ENCODE measurements at regions not wholly inside any gene's neighbourhood (a gene's known extent, or its start where the extent isn't known, plus 50 kb on each side); places are given as distances from the start of the nearest gene placed in this dataset.

DNA sequence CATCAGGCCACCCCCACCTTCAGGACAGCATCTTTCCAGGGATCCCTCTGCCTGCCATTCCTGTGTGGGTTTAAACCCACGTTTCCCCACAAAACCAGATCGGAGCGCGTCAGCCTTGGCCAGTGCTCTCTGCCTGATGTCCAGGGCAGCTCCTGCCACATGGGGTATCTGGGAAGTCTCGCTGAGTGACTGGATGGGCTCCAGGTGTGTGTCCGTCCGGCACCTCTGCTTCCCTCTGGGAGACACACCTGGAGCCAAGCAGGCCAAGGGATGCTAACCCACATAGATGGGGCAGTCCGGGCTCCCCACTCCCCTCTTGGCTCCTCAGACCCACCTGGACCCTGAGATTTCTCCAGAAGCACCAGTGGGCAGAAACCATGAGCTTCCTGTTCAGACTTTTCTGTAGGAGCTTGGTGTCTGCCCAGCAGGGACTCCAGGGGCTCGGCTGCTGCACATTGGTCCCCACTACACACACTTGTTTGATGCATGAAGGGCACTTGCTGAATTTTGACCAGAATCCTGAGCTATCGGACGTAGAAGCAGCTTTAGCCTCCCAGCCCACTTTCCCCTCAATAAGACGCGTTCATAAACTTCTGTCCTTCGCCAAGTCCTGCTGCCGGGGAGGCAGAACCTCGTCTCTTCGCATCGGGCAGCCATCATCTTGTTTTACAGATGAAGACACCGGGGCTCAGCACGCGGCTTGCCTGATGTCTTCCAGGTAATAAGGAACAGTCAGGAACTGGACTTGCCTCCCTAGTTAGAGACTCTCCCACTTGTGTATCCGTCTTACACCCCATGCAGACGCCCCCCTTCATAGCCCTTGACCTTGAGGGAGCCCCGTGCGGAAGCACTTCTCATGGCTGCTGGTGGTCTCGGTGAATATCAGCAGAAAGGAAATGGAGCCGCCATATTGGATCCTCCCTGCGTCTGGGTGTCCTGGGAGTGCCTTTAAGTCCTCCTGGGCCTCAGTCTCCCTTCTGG is 91.6 kb upstream of the ZNF469 start:
- TF ChIP-seq, protein P1, sequence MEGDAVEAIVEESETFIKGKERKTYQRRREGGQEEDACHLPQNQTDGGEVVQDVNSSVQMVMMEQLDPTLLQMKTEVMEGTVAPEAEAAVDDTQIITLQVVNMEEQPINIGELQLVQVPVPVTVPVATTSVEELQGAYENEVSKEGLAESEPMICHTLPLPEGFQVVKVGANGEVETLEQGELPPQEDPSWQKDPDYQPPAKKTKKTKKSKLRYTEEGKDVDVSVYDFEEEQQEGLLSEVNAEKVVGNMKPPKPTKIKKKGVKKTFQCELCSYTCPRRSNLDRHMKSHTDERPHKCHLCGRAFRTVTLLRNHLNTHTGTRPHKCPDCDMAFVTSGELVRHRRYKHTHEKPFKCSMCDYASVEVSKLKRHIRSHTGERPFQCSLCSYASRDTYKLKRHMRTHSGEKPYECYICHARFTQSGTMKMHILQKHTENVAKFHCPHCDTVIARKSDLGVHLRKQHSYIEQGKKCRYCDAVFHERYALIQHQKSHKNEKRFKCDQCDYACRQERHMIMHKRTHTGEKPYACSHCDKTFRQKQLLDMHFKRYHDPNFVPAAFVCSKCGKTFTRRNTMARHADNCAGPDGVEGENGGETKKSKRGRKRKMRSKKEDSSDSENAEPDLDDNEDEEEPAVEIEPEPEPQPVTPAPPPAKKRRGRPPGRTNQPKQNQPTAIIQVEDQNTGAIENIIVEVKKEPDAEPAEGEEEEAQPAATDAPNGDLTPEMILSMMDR (IDR thresholded peaks at IDR 0.05; ENCODE audit: insufficient read depth, low read depth, low read length): no peak
- no peak for TF ChIP-seq EZH2 (IDR thresholded peaks at IDR 0.05; ENCODE audit: insufficient read depth, low read length)
